ENCODE measurements at regions not wholly inside any gene's neighbourhood (a gene's known extent, or its start where the extent isn't known, plus 50 kb on each side); places are given as distances from the start of the nearest gene placed in this dataset.
"Not testable (repeated sequence)": the region's sequence is repeated elsewhere in the genome, so short reads cannot be mapped to it uniquely, and the experiment has no call there.

DNA sequence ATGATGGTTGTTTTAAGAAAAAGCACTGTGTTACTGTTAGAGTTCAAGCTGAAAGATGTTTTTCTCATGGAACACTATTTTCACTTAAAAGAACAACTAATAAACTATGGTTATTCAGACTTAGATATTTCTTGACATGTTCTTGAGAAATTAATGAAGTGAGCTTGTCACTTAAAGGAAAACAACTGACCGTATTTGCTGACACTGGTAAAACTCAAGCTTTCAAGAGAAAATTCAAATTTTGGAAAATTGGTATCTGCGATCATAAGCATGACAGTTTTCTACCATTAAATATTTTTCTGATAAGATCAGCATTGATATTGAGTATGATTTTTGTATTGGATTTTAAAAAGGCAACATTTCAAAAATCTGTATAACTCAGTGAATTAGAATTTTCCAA lies 549.5 kb upstream of the ACTRT1 start:
- DNase-seq = no peak

DNA sequence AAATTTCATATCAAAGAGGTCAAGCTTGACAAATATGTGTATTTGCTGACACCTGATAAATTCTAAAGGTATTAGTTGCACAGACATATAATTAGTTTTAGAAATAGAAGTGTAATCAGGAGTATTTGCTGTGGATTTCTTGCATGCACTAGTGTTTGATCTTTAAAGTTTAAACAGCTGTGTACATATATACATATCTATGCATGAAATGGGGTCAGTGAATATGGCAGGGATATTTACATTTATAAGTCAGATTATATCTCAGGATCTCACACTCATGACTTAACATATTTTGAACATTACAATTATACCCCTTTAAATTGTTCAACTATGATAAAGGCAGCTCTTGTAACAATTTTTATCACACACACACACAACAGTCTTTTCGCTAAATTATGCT lies 547.4 kb upstream of the ACTRT1 start:
- DNase-seq = no peak

DNA sequence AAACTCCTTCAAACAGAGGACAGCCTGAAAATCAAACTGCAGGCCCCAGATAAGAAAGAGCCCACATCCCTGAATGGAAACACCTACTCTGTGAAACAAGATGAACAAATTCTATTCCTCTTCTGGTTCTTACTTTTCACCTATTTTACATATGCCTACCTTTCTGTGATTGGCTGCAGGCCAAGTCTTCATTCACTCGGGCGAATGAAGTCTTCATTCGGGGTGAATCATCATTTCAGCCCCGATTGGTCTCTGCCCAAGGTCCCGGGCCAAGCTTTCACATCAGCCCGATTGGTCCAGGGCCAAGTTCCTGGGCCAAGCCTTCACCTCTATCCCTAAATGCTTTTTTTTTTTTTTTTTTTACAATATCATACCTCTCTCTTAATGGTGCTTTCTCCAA lies 529.8 kb upstream of the ACTRT1 start:
- no peak for DNase-seq

DNA sequence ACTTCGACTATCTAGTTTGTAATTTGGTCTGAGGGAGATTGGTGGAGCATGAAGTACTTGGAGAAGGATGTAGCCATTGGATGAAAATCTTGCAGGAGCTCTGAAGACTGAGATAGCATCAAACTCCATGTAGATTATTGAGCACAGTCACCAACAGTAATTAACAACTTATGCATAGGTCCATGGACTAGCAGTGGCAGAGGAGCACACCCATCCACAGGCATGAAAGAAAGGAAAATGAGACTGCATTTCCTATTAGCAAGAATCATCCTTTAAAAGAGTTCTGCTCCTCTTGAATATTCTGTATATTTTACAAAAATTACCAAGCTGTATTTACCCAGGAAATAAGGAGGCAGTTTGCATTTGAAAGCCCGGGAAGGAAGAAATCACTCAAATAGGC lies 529.4 kb upstream of the ACTRT1 start:
- DNase-seq = no peak

DNA sequence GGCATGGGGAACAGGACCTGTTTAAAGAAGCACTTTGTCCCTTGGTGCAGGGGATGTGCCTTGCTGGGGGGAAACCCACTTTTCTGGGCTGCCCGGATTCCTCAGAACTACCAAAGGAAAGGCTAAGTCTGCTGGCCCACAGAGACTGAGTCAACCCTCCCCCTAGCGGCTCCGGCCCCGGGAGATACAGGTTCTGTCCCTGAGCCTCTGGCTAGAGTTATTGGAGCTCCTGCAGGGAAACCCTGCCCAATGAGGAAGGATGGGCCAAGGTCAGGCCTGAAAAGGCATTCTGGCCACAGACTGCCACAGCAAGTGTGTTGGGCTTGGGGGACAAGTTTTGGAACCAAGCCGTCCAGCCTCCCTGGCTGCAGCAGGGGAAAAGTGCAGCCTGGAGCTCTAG lies 490.9 kb upstream of the ACTRT1 start:
- DNase-seq = no peak

DNA sequence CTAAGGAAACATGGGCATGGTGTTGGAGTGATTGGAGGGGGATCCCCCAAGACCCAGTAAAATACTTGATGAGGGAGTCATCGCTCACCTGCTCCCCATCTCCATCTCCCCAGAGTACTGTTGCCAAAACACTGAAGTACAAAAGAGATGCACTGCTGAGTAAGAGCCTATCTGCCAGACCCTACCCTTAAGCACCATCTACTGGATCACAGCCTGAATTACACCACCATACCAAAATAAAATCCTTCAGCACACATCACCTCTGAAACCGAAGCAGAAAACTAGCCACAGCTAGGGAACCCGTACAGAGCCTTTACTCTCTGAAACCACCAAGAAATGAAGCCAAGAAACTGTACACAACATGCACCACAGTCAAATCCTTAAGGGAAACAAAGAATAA lies 466.3 kb upstream of the ACTRT1 start:
- no peak for DNase-seq

DNA sequence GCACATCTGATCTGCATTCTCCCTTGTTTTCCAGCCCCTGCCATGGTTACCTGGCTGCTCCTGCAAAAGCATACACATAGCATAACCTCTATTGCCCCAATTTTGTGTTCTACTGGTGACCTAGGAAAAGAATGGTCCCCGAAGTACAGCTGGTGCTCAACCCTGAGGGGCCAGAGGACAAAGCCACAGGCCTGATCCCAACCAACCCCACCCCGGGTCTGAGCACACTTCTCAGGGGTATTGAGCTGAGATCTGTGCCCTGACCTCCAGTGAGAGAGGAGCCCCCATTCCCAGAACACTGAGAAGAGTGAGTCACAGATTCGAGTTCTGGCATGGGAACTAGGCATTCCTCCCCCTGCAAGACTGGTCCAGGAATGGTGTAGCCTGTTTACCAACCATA lies 465.5 kb upstream of the ACTRT1 start:
- DNase-seq = no peak

DNA sequence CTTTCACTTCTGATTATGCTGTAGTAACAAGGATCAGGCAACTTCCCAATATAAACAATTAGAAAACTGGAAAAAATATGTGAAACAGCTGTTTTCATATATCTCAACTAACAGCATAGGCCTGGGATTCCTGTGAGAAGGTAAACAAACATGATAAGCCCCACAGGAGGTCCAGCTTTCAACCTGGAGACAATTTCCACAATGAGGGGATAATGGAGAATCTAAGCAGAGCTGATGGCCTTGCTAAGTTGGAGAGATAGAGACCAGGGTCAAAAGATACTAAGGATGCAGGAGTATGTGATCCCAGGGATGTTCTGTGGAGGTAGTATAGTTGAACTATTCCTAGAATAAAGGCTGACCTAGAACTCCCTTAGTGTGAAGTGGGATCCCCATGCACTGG lies 452.3 kb upstream of the ACTRT1 start:
- no peak for DNase-seq

DNA sequence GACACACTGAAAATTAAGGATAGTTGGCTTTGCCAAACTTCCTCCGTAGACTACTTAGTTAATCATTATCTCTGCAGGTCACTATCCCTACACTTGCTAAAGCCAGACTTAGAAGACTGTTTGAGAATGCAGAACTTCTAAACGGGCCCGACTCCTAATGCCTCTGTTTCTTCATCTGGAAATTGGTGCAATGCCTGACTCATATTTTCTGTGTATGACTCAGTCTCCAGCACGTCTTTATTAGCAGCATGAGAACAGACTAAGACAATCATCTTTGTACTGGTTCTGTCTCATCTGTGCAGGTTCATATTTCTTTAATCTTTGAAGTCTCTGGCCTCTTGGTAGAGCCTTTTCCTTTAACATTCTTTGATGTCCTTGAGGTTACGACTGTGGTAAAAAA lies 411.9 kb upstream of the ACTRT1 start:
- DNase-seq = no peak

DNA sequence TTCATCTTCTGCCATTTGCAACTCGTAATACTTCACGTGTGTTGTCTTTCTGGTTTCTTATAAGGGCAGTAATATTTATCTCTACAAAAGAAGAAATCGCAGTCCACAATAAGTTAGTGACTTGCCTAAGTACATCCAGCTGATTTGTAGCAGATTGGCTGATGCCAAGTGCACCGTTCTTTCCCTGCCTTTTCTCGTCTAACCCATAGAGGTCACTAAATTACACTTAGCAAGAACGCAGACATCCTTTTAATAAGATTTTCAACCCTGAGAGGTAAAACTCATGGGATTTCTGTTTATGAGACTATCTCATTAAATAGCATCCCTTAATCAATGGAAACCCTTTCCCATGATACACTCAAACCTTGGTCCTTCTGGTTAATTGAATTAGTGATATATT lies 408.6 kb upstream of the ACTRT1 start:
- DNase-seq = no peak

DNA sequence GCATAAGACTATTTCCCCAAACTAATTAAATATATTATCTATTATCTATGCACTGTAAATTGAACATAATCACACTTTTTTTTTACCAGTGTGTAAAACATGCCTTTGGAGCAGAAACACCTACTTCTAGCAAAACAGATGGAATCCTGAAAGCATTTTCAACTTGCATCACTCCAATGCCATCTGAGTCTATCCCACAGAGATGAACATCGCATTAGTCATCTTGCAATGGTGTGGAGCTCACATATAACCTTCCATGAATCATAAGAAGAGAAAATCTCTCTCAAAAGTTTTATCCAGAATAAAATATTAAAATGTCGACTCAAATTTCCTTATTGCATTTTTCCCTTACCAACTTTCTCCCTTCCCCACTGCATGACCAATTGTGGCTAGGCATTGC lies 406.7 kb upstream of the ACTRT1 start:
- DNase-seq = no peak

DNA sequence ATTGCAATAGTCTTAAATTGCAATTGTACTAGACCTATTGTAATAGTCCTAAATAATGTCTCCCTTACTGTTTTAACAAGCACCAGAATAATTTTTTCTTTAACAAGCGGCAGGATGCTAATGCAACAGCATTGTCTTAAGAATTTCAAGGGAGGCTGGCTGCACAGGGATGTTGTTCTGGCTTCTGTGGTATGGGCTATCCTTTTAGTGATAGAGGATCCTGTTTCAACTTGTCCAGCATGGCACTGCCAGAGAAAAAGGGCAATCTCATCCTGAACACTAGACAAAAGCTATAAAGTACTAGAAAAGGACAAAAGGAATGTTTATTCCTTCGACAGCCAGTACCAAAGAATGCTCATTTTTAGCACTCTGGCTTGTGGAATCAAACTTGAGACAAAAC lies 405.5 kb upstream of the ACTRT1 start:
- no peak for DNase-seq

DNA sequence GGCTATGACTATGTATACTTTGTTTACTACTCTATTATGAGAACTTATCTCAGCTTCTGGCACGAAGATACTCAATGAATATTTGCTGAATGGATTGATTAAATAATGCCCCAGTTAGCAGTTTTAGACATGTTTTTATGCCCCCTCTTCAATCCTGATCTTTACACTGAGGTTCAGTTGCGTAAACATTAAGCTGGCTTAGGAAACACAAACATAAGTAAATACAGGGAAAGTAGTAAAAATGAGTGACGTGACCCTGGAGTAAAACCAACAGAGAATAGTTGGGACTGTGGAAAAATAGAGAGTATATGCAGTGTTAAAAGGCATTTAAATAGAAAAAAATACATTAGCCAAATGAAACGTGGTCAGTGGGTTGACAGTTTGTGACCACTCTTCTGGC lies 387.0 kb upstream of the ACTRT1 start:
- DNase-seq = no peak

DNA sequence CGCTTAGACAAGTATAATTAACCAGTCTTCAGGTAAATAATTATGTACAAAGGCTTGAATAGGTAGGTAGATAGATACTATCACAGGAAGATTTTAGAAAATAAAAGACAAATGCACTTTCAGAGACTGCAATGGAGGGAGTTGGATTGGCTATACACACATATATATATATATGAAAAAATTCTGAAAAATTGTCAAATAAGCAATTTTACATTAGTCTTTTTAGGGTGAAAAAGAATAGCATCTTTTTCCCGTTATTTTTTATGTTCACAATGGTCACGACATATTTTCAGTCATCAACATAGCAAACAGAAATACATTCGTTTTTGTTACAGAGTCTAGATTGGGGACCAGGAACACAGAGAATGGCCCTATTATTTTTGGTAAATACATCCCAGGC lies 385.9 kb upstream of the ACTRT1 start:
- DNase-seq = no peak

DNA sequence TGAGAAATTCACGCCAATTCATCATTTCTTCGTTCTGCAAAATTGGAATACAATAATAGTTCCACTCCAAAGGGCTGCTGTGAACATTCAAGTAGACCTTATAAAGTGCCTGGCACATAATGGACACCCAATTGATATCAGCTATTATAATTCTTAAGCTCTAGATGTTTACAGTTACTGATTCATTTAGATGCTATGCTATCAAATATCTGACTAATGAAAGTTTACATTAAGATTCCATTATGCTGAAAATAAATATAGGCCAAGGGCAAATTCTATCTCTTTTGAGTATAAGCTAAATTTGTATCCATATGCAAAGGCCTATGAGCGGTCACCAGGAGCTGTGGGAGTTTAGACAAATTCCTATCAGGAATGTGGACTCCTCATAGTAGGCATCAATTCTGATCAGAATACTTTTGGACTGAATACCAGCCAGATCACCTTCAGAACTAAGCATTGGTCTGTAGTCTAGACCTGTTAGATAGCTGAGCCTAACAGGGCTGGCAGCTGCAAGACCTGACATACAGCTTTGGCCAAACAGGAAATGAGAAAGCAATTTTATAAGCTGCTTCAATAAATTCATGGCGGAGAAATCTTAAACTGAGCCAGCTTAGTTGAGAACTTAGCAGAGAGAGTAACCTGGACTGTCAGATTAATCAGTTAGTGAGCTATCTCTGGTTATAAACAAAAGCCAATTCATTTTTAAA lies 384.3 kb upstream of the ACTRT1 start:
- no peak for DNase-seq

DNA sequence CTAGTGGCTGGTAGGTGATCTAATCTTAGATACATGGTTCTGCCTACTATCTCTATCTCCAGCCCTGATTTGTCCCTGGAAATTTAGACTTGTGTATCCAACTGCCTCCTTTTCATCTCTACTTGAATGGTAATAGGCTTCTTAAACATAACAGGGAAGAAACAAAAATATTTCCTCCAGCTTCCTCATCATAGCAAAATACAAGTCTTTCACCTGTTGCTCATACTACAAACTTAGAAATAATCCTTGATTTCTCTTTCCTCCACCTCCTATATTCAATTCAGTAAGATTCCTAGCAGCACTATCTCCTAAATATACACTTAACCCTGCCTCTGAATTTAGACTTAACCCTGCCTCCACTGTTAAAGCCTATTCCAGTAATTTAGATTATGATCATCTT lies 373.3 kb upstream of the ACTRT1 start:
- DNase-seq = no peak

DNA sequence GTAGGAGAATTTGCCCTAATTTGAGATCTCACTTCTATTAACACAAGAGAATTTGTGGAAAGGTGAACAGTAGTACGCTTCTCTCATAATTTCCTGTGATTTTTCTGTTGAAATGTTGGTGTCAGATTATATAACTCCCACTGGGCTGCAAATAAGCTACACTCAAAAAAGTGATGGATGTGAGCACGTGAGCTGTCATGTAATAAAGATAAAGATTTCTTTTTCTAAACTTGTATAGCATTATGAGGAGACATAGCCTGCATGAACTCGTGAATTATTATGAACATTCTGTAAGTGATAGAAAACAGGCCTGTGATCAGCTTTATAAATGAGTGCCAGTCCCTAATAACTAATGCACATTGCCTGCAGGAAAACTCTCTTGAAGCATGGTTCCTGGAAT lies 356.6 kb upstream of the ACTRT1 start:
- DNase-seq = no peak

DNA sequence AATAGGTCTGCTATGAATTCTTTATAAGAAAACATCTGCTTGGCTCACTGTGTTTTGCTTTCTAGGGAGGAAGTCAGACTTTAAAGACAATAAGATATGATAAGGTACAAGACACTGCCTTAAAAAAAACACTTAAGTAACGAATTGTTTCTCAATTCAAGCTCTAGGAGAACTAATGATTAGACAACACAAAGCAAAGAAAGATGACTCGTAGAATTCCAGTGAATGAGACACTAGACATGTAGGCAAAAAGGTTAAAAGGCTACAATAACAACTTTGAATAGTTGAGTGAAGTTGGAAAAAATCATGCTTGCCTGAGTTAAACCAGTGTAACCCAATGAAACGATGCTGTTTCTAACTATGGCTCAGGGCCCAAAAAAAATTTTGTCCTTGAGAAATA lies 344.4 kb upstream of the ACTRT1 start:
- DNase-seq = no peak

DNA sequence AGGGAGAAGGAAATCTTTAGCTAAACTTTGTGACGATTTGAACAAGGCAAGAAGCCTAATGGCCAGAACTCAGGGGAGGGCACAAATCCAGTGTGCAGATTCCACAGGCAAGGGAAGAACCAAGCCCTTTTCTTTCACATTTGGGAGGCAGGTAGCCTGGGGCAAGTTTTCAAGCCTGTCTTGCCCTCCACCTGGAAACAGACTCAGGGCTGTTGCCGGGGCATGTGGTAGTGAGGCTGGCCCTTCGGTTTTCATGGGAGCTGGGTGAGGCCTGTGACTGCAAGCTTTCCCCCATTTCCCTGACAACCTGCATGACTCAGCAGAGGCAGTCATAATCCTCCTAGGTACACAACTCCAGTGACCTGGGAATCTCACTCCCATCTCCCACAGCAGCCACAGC lies 331.6 kb upstream of the ACTRT1 start:
- DNase-seq = not testable (repeated sequence)

DNA sequence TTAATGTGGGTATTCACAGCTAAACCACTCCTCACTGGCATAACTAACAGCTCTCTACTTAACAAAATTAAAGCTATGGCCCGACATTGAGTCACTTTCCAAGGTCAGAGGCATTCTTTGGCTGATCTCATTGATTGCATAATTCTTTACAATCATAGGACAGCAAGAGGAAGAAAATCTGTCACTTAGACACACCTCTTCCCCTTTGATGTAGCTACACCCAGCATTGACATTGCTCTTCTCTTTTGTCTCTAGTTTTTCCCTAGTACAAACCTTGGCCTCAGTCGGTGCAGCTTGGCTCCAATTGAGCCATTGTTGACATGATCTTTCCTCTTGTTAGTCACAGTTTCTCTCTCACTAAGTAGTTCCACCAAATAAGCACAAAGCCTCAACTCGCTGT lies 313.3 kb upstream of the ACTRT1 start:
- DNase-seq = no peak

DNA sequence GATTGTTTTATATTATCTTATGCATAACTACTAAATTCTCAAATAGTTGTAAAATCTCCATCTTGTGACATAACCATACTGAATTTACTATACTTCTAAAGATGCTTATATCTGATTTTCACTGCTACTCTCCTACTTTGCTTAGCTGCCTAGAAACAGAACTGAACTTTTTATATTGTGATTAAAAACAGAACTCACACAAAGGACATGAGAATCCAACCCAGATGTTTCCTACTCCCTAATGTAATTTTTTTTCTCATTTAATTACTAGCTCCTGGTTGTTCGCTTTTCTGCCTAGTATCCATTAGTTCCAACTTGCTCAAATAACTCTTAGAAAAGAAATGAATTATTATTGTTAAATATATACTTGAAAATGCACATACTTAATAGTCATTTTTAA lies 283.5 kb upstream of the ACTRT1 start:
- DNase-seq = no peak

DNA sequence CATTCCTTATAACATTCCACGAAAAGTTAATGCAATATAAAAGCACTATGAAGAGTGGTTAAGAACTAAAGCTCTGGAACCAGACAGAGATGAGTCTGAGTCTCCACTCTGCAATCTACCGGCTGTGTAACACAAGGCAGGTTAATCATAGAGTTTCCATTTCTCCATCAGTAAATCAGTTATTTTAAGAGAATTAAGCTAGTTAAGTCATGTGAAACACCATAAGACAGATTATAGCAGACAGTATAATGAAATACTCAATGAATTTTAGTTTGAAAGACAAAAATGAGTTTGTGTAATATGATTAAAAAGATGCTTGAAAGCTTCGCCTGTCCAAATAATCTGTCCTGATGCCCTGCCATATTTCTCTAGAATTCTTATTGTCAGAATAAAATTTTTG lies 282.6 kb upstream of the ACTRT1 start:
- DNase-seq = no peak

DNA sequence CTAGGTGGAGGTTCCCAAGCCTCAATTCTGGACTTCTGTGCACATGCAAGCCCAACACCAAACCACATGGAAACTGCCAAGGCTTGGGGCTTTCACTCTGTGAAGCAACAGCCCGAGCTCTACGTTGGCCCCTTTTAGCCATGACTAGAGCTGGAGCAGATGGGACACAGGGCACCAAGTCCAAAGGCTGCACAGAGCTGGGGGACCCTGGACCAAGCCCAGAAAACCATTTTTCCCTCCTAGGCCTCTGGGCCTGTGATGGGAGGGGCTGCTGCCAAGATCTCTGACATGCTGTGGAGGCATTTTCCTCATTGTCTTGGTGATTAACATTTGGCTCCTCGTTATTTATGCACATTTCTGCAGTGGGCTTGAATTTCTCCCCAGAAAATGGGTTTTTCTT lies 258.7 kb upstream of the ACTRT1 start:
- DNase-seq = no peak

DNA sequence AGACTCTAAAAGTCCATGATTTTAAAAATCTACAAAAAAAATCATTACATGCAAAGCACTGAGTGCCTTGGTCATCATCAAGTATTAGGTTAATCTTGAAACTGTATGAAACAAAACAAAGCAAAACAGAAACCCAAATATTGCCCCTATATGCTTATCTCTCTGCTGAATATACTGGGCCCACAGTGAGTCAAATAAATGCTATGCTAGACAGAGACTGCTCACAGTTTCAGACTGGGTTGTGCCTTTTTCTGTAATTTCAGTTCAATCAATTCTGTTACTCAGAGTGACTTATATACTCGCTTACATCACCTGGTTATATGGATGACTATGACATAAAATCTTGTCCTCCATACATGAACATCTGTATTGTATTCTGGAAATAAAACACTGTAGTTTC lies 257.1 kb upstream of the ACTRT1 start:
- DNase-seq = no peak

DNA sequence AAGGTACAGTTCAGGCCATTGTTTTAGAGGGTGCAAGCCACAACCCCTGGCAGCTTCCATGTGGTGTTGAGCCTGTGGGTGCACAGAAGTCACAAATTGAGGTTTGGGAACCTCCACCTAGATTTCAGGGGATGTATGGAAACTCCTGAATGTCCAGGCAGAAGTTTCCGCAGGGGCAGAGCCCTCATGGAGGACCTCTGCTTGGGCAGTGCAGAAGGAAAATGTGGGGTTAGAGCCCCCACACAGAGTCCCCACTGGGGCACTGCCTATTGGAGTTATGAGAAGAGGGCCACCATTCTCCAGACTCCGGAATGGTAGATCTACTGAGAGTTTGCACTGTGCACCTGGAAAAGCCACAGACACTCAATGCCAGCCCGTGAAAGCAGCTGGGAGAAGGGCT lies 242.0 kb upstream of the ACTRT1 start:
- no peak for DNase-seq

DNA sequence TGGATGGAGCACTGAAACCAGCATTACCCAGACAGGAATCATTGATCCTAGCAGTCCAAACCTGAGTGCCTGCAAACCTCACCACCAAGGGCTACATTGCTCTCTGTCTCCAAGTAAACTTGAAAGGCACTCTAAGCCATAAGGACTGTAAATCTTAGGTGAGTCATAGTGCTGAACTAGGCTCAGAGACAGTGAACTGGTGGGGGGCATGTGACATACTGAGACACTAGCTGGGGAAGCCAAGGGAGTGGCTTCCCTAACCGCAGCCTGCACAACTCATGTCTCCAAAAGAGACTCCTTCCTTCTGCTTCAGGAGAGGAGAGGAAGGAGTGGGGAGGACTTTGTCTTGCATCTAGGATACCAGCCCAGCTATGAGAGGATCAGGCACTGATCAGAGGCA lies 235.5 kb upstream of the ACTRT1 start:
- DNase-seq = no peak

All from activated CD4-positive, alpha-beta T cell treated with anti-CD3 and anti-CD28 coated beads for 4 hours (primary cell).